ENCODE measurements at regions not wholly inside any gene's neighbourhood (a gene's known extent, or its start where the extent isn't known, plus 50 kb on each side); places are given as distances from the start of the nearest gene placed in this dataset.
A peak's percentile ranks its signal among the peaks of the same experiment; 100 is the strongest.

- no peak for DNase-seq
Observed at GRCh38 chr1:5491207-5491904, 500.9 kb downstream of the NPHP4 start.

- DNase-seq: no peak
Observed at GRCh38 chr1:5490635-5491034, 501.6 kb downstream of the NPHP4 start.

GRCh38 chr1:5488448-5488847, 503.8 kb downstream of the NPHP4 start:
- no peak for DNase-seq

- no peak for DNase-seq
Observed at GRCh38 chr1:5485968-5486696, 506.1 kb downstream of the NPHP4 start.

- no peak for DNase-seq
Observed at GRCh38 chr1:5485436-5485835, 506.8 kb downstream of the NPHP4 start.

GRCh38 chr1:5484451-5485165, 507.6 kb downstream of the NPHP4 start:
- DNase-seq: no peak

- peak; percentile 5 for DNase-seq
Observed at GRCh38 chr1:5481889-5482288, 510.3 kb downstream of the NPHP4 start.

GRCh38 chr1:5480906-5481305, 511.3 kb downstream of the NPHP4 start:
- no peak for DNase-seq

GRCh38 chr1:5479876-5480646, 512.2 kb downstream of the NPHP4 start:
- DNase-seq: no peak

GRCh38 chr1:5478961-5479360, 513.3 kb downstream of the NPHP4 start:
- no peak for DNase-seq

GRCh38 chr1:5478156-5478695, 514.0 kb downstream of the NPHP4 start:
- no peak for DNase-seq

- DNase-seq: no peak
Observed at GRCh38 chr1:5477716-5478115, 514.5 kb downstream of the NPHP4 start.

- DNase-seq: no peak
Observed at GRCh38 chr1:5475572-5475971, 516.7 kb downstream of the NPHP4 start.

GRCh38 chr1:5473268-5473667, 519.0 kb downstream of the NPHP4 start:
- DNase-seq: no peak

GRCh38 chr1:5466487-5466886, 525.7 kb downstream of the NPHP4 start:
- DNase-seq: no peak

GRCh38 chr1:5465281-5465711, 526.9 kb downstream of the NPHP4 start:
- DNase-seq: no peak

- DNase-seq: no peak
Observed at GRCh38 chr1:5464366-5464765, 527.9 kb downstream of the NPHP4 start.

GRCh38 chr1:5460974-5461373, 531.3 kb downstream of the NPHP4 start:
- DNase-seq: no peak

- no peak for DNase-seq
Observed at GRCh38 chr1:5459839-5460610, 532.2 kb downstream of the NPHP4 start.

GRCh38 chr1:5458248-5458647, 534.0 kb downstream of the NPHP4 start:
- DNase-seq: no peak

- DNase-seq: no peak
Observed at GRCh38 chr1:5456090-5456811, 536.0 kb downstream of the NPHP4 start.
